Central memory CD8-positive, alpha-beta T cell (primary cell): ENCODE measurements at regions not wholly inside any gene's neighbourhood (a gene's known extent, or its start where the extent isn't known, plus 50 kb on each side); places are given as distances from the start of the nearest gene placed in this dataset.

Experiments used
- ATAC-seq: fragments of 150-1000 bp; cut with Tn5 transposase; replicated peaks from 2 replicates; pipeline ENCODE4 v1.10.0; 2022; ENCODE audit warnings: mild to moderate bottlenecking, moderate FRiP score, moderate number of reproducible peaks; ENCODE audit not compliant: poor library complexity, severe bottlenecking; ENCODE audit errors: extremely low read depth
- DNase-seq, 2 donors: peaks; one replicate each; pipeline ENCODE4 v3.0.0; 2021; ENCODE audit warnings: low spot score in 2 of 2
- H3K27ac Mint-ChIP-seq: one replicate; pipeline ENCODE4 v1.8.0; 2022; ENCODE audit warnings: low read depth, mild to moderate bottlenecking, moderate library complexity, mixed read lengths
- H3K27me3 Mint-ChIP-seq: one replicate; pipeline ENCODE4 v1.8.0; 2022; ENCODE audit warnings: mixed read lengths
- H3K36me3 Mint-ChIP-seq: one replicate; pipeline ENCODE4 v1.8.0; 2022; ENCODE audit warnings: mild to moderate bottlenecking, moderate library complexity, mixed read lengths; ENCODE audit not compliant: insufficient read depth
- H3K4me1 Mint-ChIP-seq: one replicate; pipeline ENCODE4 v1.8.0; 2022; ENCODE audit warnings: mixed read lengths
- H3K4me3 Mint-ChIP-seq: one replicate; pipeline ENCODE4 v1.8.0; 2022; ENCODE audit warnings: mild to moderate bottlenecking, moderate library complexity, mixed read lengths
- H3K9me3 Mint-ChIP-seq: one replicate; pipeline ENCODE4 v1.8.0; 2022; ENCODE audit warnings: mixed read lengths

DNA sequence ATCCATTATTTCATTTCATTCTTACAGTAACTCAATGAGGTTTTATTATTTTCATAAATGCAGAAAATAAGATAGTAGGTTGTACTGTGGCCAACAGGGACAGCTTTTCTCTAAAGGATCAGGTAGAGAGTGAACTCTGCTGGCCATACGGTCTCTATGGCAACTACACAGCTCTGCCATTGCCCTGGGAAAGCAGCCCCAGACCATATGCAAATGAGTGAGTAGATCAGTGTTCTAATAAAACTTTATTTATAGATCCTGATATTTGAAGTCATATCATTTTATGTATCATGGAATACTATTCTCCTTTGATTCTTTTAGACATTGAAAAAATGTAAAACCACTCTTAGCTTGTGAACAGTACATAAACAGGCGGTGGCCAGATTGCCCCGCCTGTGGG, 192.5 kb upstream of the RREB1 start:
- no peaks in the 10 kb centered on the region for H3K9me3 Mint-ChIP-seq
- ATAC-seq (no peak), DNase-seq (no peak)
- H3K36me3 Mint-ChIP-seq: no peaks in the 10 kb centered on the region
- no peaks in the 10 kb centered on the region for H3K4me1 Mint-ChIP-seq
- no peak overlapping the region for H3K4me3 Mint-ChIP-seq
- peaks cover 10% of the 10 kb centered on the region for H3K27me3 Mint-ChIP-seq
- H3K27ac Mint-ChIP-seq: no peak overlapping the region

- H3K9me3 Mint-ChIP-seq: no peaks in the 10 kb centered on the region
- H3K4me3 Mint-ChIP-seq: no peak overlapping the region
- ATAC-seq (no peak), DNase-seq (no peak)
- H3K27me3 Mint-ChIP-seq: peaks cover 15% of the 10 kb centered on the region
- H3K4me1 Mint-ChIP-seq: no peaks in the 10 kb centered on the region
- H3K27ac Mint-ChIP-seq: no peak overlapping the region
- no peaks in the 10 kb centered on the region for H3K36me3 Mint-ChIP-seq
Observed at GRCh38 chr6:6915813-6916547, 191.8 kb upstream of the RREB1 start.

DNA sequence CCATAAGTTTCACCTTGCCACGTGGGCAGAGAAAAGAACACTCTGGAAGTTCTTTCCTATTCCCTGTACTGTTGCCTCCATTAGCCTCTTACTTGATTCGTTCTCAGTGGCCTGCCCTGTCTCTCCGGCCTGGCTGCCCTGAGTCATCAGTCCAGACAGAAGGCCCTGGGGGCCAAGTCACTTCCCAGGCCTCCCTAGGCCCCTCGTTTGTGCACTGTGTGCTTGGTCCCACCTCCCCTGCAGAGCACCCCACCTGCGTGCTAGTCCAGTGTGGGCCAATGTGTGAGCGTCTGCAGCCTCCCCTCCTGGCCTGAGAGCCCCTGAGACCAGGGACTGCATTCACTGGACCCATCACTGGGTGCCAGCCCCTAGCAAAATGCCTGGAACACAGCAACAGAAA, 191.2 kb upstream of the RREB1 start:
- Mint-ChIP-seq H3K4me3 (no peak overlapping the region), H3K27me3 (peaks cover 21% of the 10 kb centered on the region), H3K4me1 (no peaks in the 10 kb centered on the region), H3K27ac (no peak overlapping the region), H3K9me3 (no peaks in the 10 kb centered on the region), H3K36me3 (no peaks in the 10 kb centered on the region)
- ATAC-seq (no peak), DNase-seq (no peak)

DNA sequence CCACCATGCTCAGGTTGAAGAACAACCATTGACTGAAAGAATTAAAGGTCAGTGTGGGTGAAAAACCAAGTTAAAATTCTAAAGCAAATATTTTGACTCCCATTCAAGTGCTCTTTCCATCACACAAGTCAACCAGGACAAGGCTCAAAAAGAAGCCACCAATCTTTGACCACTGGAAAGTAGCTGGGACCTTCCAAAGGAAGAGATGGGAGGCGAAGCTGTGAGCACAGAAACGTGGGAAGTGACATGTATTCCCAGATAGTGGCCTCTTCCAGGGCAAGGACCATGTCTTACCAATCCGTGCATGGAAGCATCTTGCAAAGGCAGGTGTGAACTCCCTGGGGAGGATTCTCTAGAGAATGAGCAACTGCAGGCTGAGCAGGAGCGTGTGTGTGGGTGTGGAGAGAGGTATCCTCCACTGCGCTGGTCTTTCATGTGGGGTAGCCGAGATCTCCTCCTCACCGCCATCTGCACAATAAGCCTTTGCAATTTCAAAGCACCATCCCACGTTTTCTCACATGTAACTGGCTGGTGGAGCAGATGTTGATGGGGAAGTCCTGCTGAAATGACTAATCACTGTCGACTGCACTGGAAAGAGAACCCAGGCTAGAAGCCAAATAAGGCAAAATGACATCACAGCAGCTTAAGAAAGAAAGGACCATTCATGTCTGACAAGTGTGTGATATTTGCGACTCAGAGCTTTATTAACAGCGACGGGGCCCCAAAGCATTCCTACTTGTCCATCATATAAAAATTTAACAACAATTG, 189.4 kb upstream of the RREB1 start:
- H3K36me3 Mint-ChIP-seq: no peaks in the 10 kb centered on the region
- no peak for ATAC-seq
- no peak for DNase-seq
- no peaks in the 10 kb centered on the region for H3K4me1 Mint-ChIP-seq
- no peaks in the 10 kb centered on the region for H3K9me3 Mint-ChIP-seq
- no peak overlapping the region for H3K27ac Mint-ChIP-seq
- H3K27me3 Mint-ChIP-seq: peaks cover 24% of the 10 kb centered on the region
- H3K4me3 Mint-ChIP-seq: no peak overlapping the region

DNA sequence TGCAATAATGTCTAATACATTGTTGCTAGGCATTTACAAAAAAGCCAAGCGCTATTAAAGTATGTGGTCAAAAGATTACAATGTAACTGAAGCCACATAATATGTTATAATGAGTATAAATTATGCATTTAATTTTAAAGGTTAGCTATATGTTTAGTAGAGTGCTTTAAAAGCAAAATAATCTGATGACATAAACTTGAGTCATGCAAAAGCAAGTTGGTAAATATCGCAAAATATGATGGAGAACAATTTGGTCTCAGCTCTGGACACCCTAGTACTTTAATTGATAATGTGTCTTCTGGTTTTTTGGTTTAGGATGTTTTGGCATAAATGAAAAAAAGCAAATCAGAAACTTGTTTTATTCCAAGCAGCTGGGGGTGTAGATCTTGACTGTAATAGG, 188.6 kb upstream of the RREB1 start:
- DNase-seq: no peak
- Mint-ChIP-seq H3K27ac (no peak overlapping the region), H3K27me3 (peaks cover 24% of the 10 kb centered on the region), H3K4me1 (no peaks in the 10 kb centered on the region), H3K4me3 (no peak overlapping the region), H3K36me3 (no peaks in the 10 kb centered on the region), H3K9me3 (no peaks in the 10 kb centered on the region)
- ATAC-seq: no peak

DNA sequence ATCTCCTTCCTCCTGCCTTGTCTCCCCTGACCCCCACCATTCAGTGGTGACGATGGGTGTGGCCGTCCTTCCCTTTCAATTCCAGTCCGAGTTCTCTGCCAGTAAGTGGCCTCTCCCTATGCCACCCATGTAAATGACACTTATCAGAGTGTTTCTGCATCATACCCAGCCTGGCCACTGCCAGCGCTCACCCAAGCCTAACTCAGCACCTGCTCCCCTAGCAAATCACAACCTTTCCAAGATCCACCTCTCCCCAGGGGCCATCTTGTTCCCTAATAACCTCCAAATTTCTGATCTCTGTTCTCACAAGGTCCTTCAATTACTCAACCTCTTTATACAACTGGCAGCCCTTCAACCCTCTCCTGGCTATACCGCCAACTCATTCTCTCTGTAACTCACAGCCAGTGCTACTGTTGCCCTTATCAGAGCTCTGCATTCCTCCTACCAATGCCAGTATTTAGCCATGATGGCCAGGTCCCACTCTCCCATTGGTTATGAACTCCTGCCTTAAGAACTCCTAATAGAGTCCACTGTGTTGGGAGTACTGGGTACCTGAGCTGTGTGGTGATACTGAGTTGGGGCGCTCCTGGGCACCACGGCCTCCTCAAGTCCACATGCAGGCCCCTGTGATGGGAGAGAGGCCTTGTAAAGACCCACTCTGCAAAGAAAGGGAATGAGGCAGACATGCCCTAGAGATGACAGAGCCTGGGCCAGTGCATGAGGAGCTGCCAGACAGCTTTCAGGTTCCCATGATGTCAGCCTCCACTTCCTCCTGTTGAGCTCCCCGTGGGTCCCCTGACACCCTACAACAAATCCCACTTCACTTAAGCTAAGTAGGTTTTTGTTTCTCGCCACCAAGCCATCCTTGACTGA, 187.4 kb upstream of the RREB1 start:
- Mint-ChIP-seq H3K27me3 (peaks cover 26% of the 10 kb centered on the region), H3K4me3 (no peak overlapping the region), H3K27ac (no peak overlapping the region), H3K4me1 (no peaks in the 10 kb centered on the region), H3K9me3 (no peaks in the 10 kb centered on the region), H3K36me3 (no peaks in the 10 kb centered on the region)
- DNase-seq (no peak), ATAC-seq (no peak)

DNA sequence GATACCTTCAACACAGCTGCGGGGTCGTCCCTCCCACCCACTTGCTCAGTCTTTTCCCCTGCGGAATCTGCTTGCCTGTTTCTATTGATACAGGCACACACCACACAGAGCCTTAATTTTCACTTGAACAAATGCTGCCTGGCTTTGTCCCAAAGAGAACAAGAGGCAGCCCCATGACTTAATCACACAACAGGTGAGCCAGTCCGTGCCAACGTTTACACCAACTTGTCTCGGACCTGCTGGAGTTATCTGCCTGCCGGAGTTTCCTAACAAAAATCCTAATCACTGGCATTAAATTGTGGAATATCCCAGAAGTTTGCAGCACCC, 186.8 kb upstream of the RREB1 start:
- H3K4me3 Mint-ChIP-seq: no peak overlapping the region
- peaks cover 32% of the 10 kb centered on the region for H3K27me3 Mint-ChIP-seq
- no peaks in the 10 kb centered on the region for H3K36me3 Mint-ChIP-seq
- no peak overlapping the region for H3K27ac Mint-ChIP-seq
- H3K9me3 Mint-ChIP-seq: no peaks in the 10 kb centered on the region
- ATAC-seq (no peak), DNase-seq (no peak)
- no peaks in the 10 kb centered on the region for H3K4me1 Mint-ChIP-seq

DNA sequence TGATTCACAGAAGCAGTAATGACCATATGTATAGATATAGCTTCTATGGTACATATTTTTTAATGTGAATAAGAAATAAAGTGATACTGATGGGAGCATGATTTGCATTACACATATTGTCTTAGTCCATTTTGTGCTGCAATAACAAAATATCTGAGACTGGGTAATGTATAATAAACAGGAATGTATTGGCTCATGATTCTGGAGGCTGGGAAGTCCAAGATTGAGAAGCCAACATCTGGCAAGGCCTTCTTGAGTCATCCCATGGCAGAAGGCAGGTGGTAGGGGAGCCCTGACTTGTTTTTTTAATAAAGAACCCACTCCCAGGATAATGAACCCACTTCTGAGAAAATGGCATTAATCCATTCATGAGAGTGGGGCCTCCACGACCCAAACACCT, 185.6 kb upstream of the RREB1 start:
- H3K4me3 Mint-ChIP-seq: no peak overlapping the region
- no peaks in the 10 kb centered on the region for H3K4me1 Mint-ChIP-seq
- H3K9me3 Mint-ChIP-seq: no peaks in the 10 kb centered on the region
- H3K27ac Mint-ChIP-seq: no peak overlapping the region
- DNase-seq (no peak), ATAC-seq (no peak)
- peaks cover 44% of the 10 kb centered on the region for H3K27me3 Mint-ChIP-seq
- no peaks in the 10 kb centered on the region for H3K36me3 Mint-ChIP-seq

- Mint-ChIP-seq H3K9me3 (no peaks in the 10 kb centered on the region), H3K4me1 (no peaks in the 10 kb centered on the region), H3K4me3 (no peak overlapping the region), H3K27ac (no peak overlapping the region), H3K36me3 (no peaks in the 10 kb centered on the region), H3K27me3 (peaks cover 53% of the 10 kb centered on the region)
- DNase-seq: no peak
- ATAC-seq: no peak
Observed at GRCh38 chr6:6923605-6924004, 184.2 kb upstream of the RREB1 start.

- Mint-ChIP-seq H3K36me3 (no peaks in the 10 kb centered on the region), H3K27me3 (peaks cover 59% of the 10 kb centered on the region), H3K27ac (no peak overlapping the region), H3K9me3 (no peaks in the 10 kb centered on the region), H3K4me3 (no peak overlapping the region), H3K4me1 (no peaks in the 10 kb centered on the region)
- ATAC-seq (no peak), DNase-seq (no peak)
Observed at GRCh38 chr6:6924708-6925107, 183.1 kb upstream of the RREB1 start.

GRCh38 chr6:6925391-6926164, 182.2 kb upstream of the RREB1 start:
- Mint-ChIP-seq H3K9me3 (no peaks in the 10 kb centered on the region), H3K36me3 (no peaks in the 10 kb centered on the region), H3K4me3 (no peak overlapping the region), H3K4me1 (no peaks in the 10 kb centered on the region), H3K27ac (no peak overlapping the region), H3K27me3 (peaks cover 55% of the 10 kb centered on the region)
- DNase-seq (no peak), ATAC-seq (no peak)

GRCh38 chr6:6926856-6927255, 180.9 kb upstream of the RREB1 start:
- DNase-seq (no peak), ATAC-seq (no peak)
- Mint-ChIP-seq H3K9me3 (no peaks in the 10 kb centered on the region), H3K27ac (no peak overlapping the region), H3K4me3 (no peak overlapping the region), H3K36me3 (no peaks in the 10 kb centered on the region), H3K27me3 (peaks cover 43% of the 10 kb centered on the region), H3K4me1 (no peaks in the 10 kb centered on the region)
